ENCODE measurements at regions not wholly inside any gene's neighbourhood (a gene's known extent, or its start where the extent isn't known, plus 50 kb on each side); places are given as distances from the start of the nearest gene placed in this dataset.

- H4K91ac ChIP-seq (ENCODE audit: low read depth, low read length), result no peak overlapping the region
- H3K14ac ChIP-seq (ENCODE audit: low read length), result no peak overlapping the region
- no peak for DNase-seq
- no CpG with 5 or more reads among the region's 2 CpGs for WGBS (ENCODE audit: extremely low coverage, insufficient coverage, insufficient read length)
- H3K4me1 ChIP-seq (ENCODE audit: control insufficient read depth in 1 of 2, insufficient read depth in 2 of 2, low read length in 2 of 2), result no peaks in the 10 kb centered on the region
- H2BK120ac ChIP-seq (ENCODE audit: insufficient read depth, low read length, poor library complexity), result no peak overlapping the region
- H2BK5ac ChIP-seq (ENCODE audit: low read depth, low read length, poor library complexity), result no peak overlapping the region
- H3K4me2 ChIP-seq (ENCODE audit: low read length), result no peak overlapping the region
- no peak overlapping the region for H3K4ac ChIP-seq (ENCODE audit: low read depth, low read length)
- no peak overlapping the region for H3K18ac ChIP-seq (ENCODE audit: low read length)
- peaks cover 5% of the 10 kb centered on the region for H3K9me3 ChIP-seq (ENCODE audit: insufficient read depth, low read depth, low read length)
- no peak overlapping the region for H4K12ac ChIP-seq (ENCODE audit: low read depth, low read length)
- H2AFZ ChIP-seq (ENCODE audit: insufficient read depth, low read length, poor library complexity), result no peak overlapping the region
- H4K8ac ChIP-seq (ENCODE audit: low read depth, low read length), result no peak overlapping the region
- peaks cover 0 to 2% of the 10 kb centered on the region in 2 experiments for H3K36me3 ChIP-seq (ENCODE audit: control insufficient read depth in 1 of 2, insufficient read depth in 2 of 2, low read length in 2 of 2)
- no peaks in the 10 kb centered on the region for H3K79me2 ChIP-seq (ENCODE audit: control insufficient read depth, insufficient read depth, low read length, poor library complexity)
- H2AK5ac ChIP-seq (ENCODE audit: low read length), result no peak overlapping the region
- no peak overlapping the region for H2BK12ac ChIP-seq (ENCODE audit: low read length)
- no peak overlapping the region for H3K23ac ChIP-seq (ENCODE audit: low read length)
- H3K27me3 ChIP-seq (ENCODE audit: insufficient read depth, low read length), result no peaks in the 10 kb centered on the region
- no peaks in the 10 kb centered on the region for H3K79me1 ChIP-seq (ENCODE audit: low read length)
- H3K4me3 ChIP-seq (ENCODE audit: low read depth, low read length), result no peak overlapping the region
- H3K9ac ChIP-seq (ENCODE audit: low read length), result no peak overlapping the region
- H3K27ac ChIP-seq (ENCODE audit: low read depth, low read length), result no peak overlapping the region
These were observed 294.7 kb downstream of the OXSM start for GRCh38 chr3:26084629-26085028.

- H4K12ac ChIP-seq (ENCODE audit: low read depth, low read length), result no peak overlapping the region
- no peak overlapping the region for H3K4me2 ChIP-seq (ENCODE audit: low read length)
- H2BK12ac ChIP-seq (ENCODE audit: low read length), result no peak overlapping the region
- H3K27ac ChIP-seq (ENCODE audit: low read depth, low read length), result no peak overlapping the region
- no peaks in the 10 kb centered on the region for H3K4me1 ChIP-seq (ENCODE audit: control insufficient read depth in 1 of 2, insufficient read depth in 2 of 2, low read length in 2 of 2)
- no CpG with 5 or more reads among the region's 3 CpGs for whole genome bisulfite sequencing (ENCODE audit: extremely low coverage, insufficient coverage, insufficient read length)
- no peak overlapping the region for H4K91ac ChIP-seq (ENCODE audit: low read depth, low read length)
- H3K27me3 ChIP-seq (ENCODE audit: insufficient read depth, low read length), result no peaks in the 10 kb centered on the region
- no peaks in the 10 kb centered on the region for H3K79me1 ChIP-seq (ENCODE audit: low read length)
- H3K18ac ChIP-seq (ENCODE audit: low read length), result no peak overlapping the region
- no peak overlapping the region for H2AK5ac ChIP-seq (ENCODE audit: low read length)
- H3K14ac ChIP-seq (ENCODE audit: low read length), result no peak overlapping the region
- no peaks in the 10 kb centered on the region for H3K79me2 ChIP-seq (ENCODE audit: control insufficient read depth, insufficient read depth, low read length, poor library complexity)
- peaks cover 5% of the 10 kb centered on the region for H3K9me3 ChIP-seq (ENCODE audit: insufficient read depth, low read depth, low read length)
- no peak overlapping the region for H2BK5ac ChIP-seq (ENCODE audit: low read depth, low read length, poor library complexity)
- no peak overlapping the region for H3K4me3 ChIP-seq (ENCODE audit: low read depth, low read length)
- no peak for DNase-seq
- no peak overlapping the region for H3K4ac ChIP-seq (ENCODE audit: low read depth, low read length)
- H3K9ac ChIP-seq (ENCODE audit: low read length), result no peak overlapping the region
- no peak overlapping the region for H2BK120ac ChIP-seq (ENCODE audit: insufficient read depth, low read length, poor library complexity)
- H2AFZ ChIP-seq (ENCODE audit: insufficient read depth, low read length, poor library complexity), result no peak overlapping the region
- peaks cover 0 to 2% of the 10 kb centered on the region in 2 experiments for H3K36me3 ChIP-seq (ENCODE audit: control insufficient read depth in 1 of 2, insufficient read depth in 2 of 2, low read length in 2 of 2)
- H4K8ac ChIP-seq (ENCODE audit: low read depth, low read length), result no peak overlapping the region
- H3K23ac ChIP-seq (ENCODE audit: low read length), result no peak overlapping the region
These were observed 297.9 kb downstream of the OXSM start for GRCh38 chr3:26087751-26088150.

DNA sequence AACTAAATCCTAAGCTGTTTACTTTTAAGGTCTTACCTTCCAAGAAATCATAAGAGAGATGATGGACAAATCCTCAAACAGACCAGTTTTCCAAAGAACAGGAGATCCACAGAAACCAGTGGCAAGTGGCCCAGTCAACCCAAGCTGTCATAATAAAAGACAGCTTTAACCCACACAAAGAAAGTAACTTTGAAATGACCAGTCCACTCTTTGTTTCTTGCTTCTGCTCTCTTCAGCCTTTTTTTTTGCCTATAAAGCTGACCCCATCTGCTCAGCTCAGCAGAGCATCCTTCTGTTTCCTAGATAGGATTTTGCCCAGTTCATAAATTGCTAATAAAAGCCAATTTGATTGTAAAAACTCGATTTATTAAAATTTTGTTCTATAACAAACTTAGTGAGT is 299.4 kb downstream of the OXSM start:
- Histone ChIP-seq H3K79me2 (ENCODE audit: control insufficient read depth, insufficient read depth, low read length, poor library complexity) (no peaks in the 10 kb centered on the region), H3K9ac (ENCODE audit: low read length) (no peak overlapping the region), H4K8ac (ENCODE audit: low read depth, low read length) (no peak overlapping the region), H2AFZ (ENCODE audit: insufficient read depth, low read length, poor library complexity) (no peak overlapping the region), H3K4me3 (ENCODE audit: low read depth, low read length) (no peak overlapping the region), H3K36me3 (ENCODE audit: control insufficient read depth in 1 of 2, insufficient read depth in 2 of 2, low read length in 2 of 2) (peaks cover 0 to 2% of the 10 kb centered on the region in 2 experiments), H3K14ac (ENCODE audit: low read length) (no peak overlapping the region), H3K4me1 (ENCODE audit: control insufficient read depth in 1 of 2, insufficient read depth in 2 of 2, low read length in 2 of 2) (no peaks in the 10 kb centered on the region), H3K9me3 (ENCODE audit: insufficient read depth, low read depth, low read length) (peaks cover 5% of the 10 kb centered on the region), H2BK5ac (ENCODE audit: low read depth, low read length, poor library complexity) (no peak overlapping the region), H3K27ac (ENCODE audit: low read depth, low read length) (no peak overlapping the region), H3K4me2 (ENCODE audit: low read length) (no peak overlapping the region), H3K79me1 (ENCODE audit: low read length) (no peaks in the 10 kb centered on the region), H3K27me3 (ENCODE audit: insufficient read depth, low read length) (no peaks in the 10 kb centered on the region), H2BK12ac (ENCODE audit: low read length) (no peak overlapping the region), H2BK120ac (ENCODE audit: insufficient read depth, low read length, poor library complexity) (no peak overlapping the region), H4K12ac (ENCODE audit: low read depth, low read length) (no peak overlapping the region), H3K23ac (ENCODE audit: low read length) (no peak overlapping the region), H4K91ac (ENCODE audit: low read depth, low read length) (no peak overlapping the region), H3K4ac (ENCODE audit: low read depth, low read length) (no peak overlapping the region), H3K18ac (ENCODE audit: low read length) (no peak overlapping the region), H2AK5ac (ENCODE audit: low read length) (no peak overlapping the region)
- no peak for DNase-seq
- no CpG with 5 or more reads among the region's 1 CpG for WGBS (ENCODE audit: extremely low coverage, insufficient coverage, insufficient read length)

DNA sequence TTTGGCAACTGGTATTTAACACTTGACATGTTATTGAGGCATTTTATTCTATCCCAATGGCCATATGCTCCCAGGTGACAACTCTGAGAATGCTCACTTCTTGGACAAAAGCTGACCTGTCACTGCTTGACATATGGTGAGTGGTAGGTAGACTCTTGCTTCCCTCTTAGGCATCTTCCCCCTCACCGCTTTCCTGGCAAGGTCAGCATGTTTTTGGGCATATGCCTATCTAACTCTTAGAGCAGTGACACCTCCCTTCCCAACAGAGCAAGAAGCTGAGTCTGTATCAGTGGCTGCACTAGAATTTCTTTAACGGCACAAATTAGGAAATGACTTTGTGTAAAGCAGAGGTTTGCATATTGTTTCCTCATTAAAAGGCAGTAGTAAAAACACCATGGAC is 300.7 kb downstream of the OXSM start:
- Histone ChIP-seq H3K9me3 (ENCODE audit: insufficient read depth, low read depth, low read length) (peaks cover 5% of the 10 kb centered on the region), H2BK12ac (ENCODE audit: low read length) (no peak overlapping the region), H4K12ac (ENCODE audit: low read depth, low read length) (no peak overlapping the region), H3K27me3 (ENCODE audit: insufficient read depth, low read length) (no peaks in the 10 kb centered on the region), H4K8ac (ENCODE audit: low read depth, low read length) (no peak overlapping the region), H3K4ac (ENCODE audit: low read depth, low read length) (no peak overlapping the region), H3K23ac (ENCODE audit: low read length) (no peak overlapping the region), H3K4me3 (ENCODE audit: low read depth, low read length) (no peak overlapping the region), H3K79me2 (ENCODE audit: control insufficient read depth, insufficient read depth, low read length, poor library complexity) (no peaks in the 10 kb centered on the region), H3K79me1 (ENCODE audit: low read length) (no peaks in the 10 kb centered on the region), H3K4me1 (ENCODE audit: control insufficient read depth in 1 of 2, insufficient read depth in 2 of 2, low read length in 2 of 2) (no peaks in the 10 kb centered on the region), H2AFZ (ENCODE audit: insufficient read depth, low read length, poor library complexity) (no peak overlapping the region), H3K18ac (ENCODE audit: low read length) (no peak overlapping the region), H2BK5ac (ENCODE audit: low read depth, low read length, poor library complexity) (no peak overlapping the region), H3K4me2 (ENCODE audit: low read length) (no peak overlapping the region), H3K27ac (ENCODE audit: low read depth, low read length) (no peak overlapping the region), H3K14ac (ENCODE audit: low read length) (no peak overlapping the region), H2BK120ac (ENCODE audit: insufficient read depth, low read length, poor library complexity) (no peak overlapping the region), H3K9ac (ENCODE audit: low read length) (no peak overlapping the region), H2AK5ac (ENCODE audit: low read length) (no peak overlapping the region), H3K36me3 (ENCODE audit: control insufficient read depth in 1 of 2, insufficient read depth in 2 of 2, low read length in 2 of 2) (peaks cover 0 to 2% of the 10 kb centered on the region in 2 experiments), H4K91ac (ENCODE audit: low read depth, low read length) (no peak overlapping the region)
- no CpG with 5 or more reads among the region's 2 CpGs for WGBS (ENCODE audit: extremely low coverage, insufficient coverage, insufficient read length)
- DNase-seq, result no peak
